ENCODE measurements at regions not wholly inside any gene's neighbourhood (a gene's known extent, or its start where the extent isn't known, plus 50 kb on each side); places are given as distances from the start of the nearest gene placed in this dataset.

DNA sequence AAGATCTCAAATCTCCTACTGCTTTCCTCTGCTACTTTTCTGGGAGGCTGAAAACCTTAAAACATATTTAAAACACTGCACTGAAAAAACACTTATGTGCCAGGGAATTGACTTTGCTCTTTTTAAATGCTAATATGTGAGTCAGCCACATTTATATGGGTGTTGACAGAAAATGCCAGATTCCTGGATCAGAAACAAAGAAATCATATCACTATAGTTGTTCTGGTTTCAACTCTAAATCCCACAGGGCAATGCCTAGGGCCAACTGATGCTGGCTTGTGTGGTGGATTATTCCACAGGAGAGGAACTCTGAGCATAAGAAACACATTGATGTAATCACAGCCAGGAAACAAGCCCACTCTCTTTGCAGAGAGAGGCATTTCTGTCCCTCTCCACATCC lies 1439.0 kb upstream of the SPRY2 start:
- H2AFZ ChIP-seq (ENCODE audit: low read depth), result no peak overlapping the region

DNA sequence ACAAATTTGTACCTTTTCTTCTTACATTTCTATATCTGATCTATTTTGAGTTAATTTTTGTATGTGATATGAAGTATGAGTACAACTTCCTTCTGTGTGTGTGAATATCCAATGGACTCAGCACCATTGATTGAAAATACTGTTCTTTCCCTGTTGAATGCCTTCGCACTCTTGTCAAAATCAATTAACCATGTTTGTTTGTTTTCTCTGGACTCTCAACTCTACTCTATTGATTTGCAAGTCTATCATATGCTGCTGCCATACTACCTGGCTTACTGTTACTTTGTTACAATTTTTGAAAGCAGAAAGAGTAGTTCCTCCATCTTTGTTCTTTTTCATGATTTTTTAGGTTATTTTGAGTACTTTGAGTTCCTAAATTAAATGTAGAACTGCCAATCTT lies 1437.4 kb upstream of the SPRY2 start:
- H4K20me1 ChIP-seq (ENCODE audit: insufficient read depth), result no peaks in the 10 kb centered on the region
- H3K9ac ChIP-seq, result no peak overlapping the region
- no peaks in the 10 kb centered on the region for H3K79me2 ChIP-seq (ENCODE audit: insufficient read depth, low read depth)
- no peak overlapping the region for H3K4me2 ChIP-seq
- no peak overlapping the region for H3K27ac ChIP-seq
- TF ChIP-seq CTCF (conservative IDR thresholded peaks at IDR 0.05; ENCODE audit: low read depth, low read length), result no peak
- no peak overlapping the region for H2AFZ ChIP-seq (ENCODE audit: low read depth)
- H3K4me1 ChIP-seq (ENCODE audit: low read depth, poor library complexity, severe bottlenecking), result no peaks in the 10 kb centered on the region
- H3K36me3 ChIP-seq (ENCODE audit: insufficient read depth), result no peaks in the 10 kb centered on the region
- H3K4me3 ChIP-seq (IDR thresholded peaks at IDR 0.05; ENCODE audit: insufficient read depth, low read depth, low read length), result no peak overlapping the region
- H3K27me3 ChIP-seq (ENCODE audit: insufficient read depth, low read depth), result no peaks in the 10 kb centered on the region

More for the DNA sequence above, 1439.0 kb upstream of the SPRY2 start:
- Histone ChIP-seq H3K4me2 (no peak overlapping the region), H3K4me1 (ENCODE audit: low read depth, poor library complexity, severe bottlenecking) (no peaks in the 10 kb centered on the region), H3K36me3 (ENCODE audit: insufficient read depth) (no peaks in the 10 kb centered on the region), H3K27me3 (ENCODE audit: insufficient read depth, low read depth) (no peaks in the 10 kb centered on the region), H3K4me3 (IDR thresholded peaks at IDR 0.05; ENCODE audit: insufficient read depth, low read depth, low read length) (no peak overlapping the region), H4K20me1 (ENCODE audit: insufficient read depth) (no peaks in the 10 kb centered on the region), H3K9ac (no peak overlapping the region), H3K79me2 (ENCODE audit: insufficient read depth, low read depth) (no peaks in the 10 kb centered on the region), H3K27ac (no peak overlapping the region)
- TF ChIP-seq CTCF (conservative IDR thresholded peaks at IDR 0.05; ENCODE audit: low read depth, low read length), result no peak

GRCh38 chr13:81773263-81773662 lies 1432.3 kb upstream of the SPRY2 start:
- Histone ChIP-seq H3K4me1 (ENCODE audit: low read depth, poor library complexity, severe bottlenecking) (no peaks in the 10 kb centered on the region), H3K27ac (no peak overlapping the region), H4K20me1 (ENCODE audit: insufficient read depth) (no peaks in the 10 kb centered on the region), H3K36me3 (ENCODE audit: insufficient read depth) (no peaks in the 10 kb centered on the region), H3K4me3 (IDR thresholded peaks at IDR 0.05; ENCODE audit: insufficient read depth, low read depth, low read length) (no peak overlapping the region), H3K4me2 (no peak overlapping the region), H3K79me2 (ENCODE audit: insufficient read depth, low read depth) (no peaks in the 10 kb centered on the region), H3K9ac (no peak overlapping the region), H2AFZ (ENCODE audit: low read depth) (no peak overlapping the region), H3K27me3 (ENCODE audit: insufficient read depth, low read depth) (no peaks in the 10 kb centered on the region)
- TF ChIP-seq CTCF (conservative IDR thresholded peaks at IDR 0.05; ENCODE audit: low read depth, low read length), result no peak

DNA sequence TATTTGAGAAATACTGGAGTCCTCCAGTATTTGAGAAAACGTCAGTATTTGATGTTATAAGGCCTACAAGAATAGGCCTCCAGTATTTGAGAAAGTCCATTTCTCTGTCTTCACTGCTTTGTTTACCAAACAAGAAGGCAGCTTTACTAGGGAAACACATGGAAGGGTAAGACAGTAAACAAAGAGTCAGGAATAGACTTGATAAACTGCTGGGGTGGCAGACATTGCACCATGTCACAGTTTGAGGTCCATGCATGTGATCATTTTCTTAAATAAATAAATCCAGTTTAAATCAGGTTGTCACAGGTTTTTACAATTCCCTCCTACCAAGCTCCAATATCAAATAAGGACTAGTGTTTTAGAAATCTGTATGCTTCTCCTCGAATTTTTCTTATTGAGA lies 1431.0 kb upstream of the SPRY2 start:
- H2AFZ ChIP-seq (ENCODE audit: low read depth), result no peak overlapping the region
- H3K27ac ChIP-seq, result no peak overlapping the region
- H3K9ac ChIP-seq, result no peak overlapping the region
- no peaks in the 10 kb centered on the region for H3K79me2 ChIP-seq (ENCODE audit: insufficient read depth, low read depth)
- H3K4me1 ChIP-seq (ENCODE audit: low read depth, poor library complexity, severe bottlenecking), result no peaks in the 10 kb centered on the region
- H3K27me3 ChIP-seq (ENCODE audit: insufficient read depth, low read depth), result no peaks in the 10 kb centered on the region
- no peaks in the 10 kb centered on the region for H4K20me1 ChIP-seq (ENCODE audit: insufficient read depth)
- no peak for TF ChIP-seq CTCF (conservative IDR thresholded peaks at IDR 0.05; ENCODE audit: low read depth, low read length)
- no peak overlapping the region for H3K4me3 ChIP-seq (IDR thresholded peaks at IDR 0.05; ENCODE audit: insufficient read depth, low read depth, low read length)
- H3K4me2 ChIP-seq, result no peak overlapping the region
- no peaks in the 10 kb centered on the region for H3K36me3 ChIP-seq (ENCODE audit: insufficient read depth)

Measured in KMS-11 (cell line).